ENCODE measurements at regions not wholly inside any gene's neighbourhood (a gene's known extent, or its start where the extent isn't known, plus 50 kb on each side); places are given as distances from the start of the nearest gene placed in this dataset.

- Mint-ChIP-seq H3K27me3 (ENCODE audit: unreplicated experiment) (no peaks in the 10 kb centered on the region), H3K27ac (ENCODE audit: unreplicated experiment) (no peak overlapping the region), H3K36me3 (ENCODE audit: unreplicated experiment) (no peaks in the 10 kb centered on the region), H3K4me3 (ENCODE audit: unreplicated experiment) (no peak overlapping the region), H3K9me3 (ENCODE audit: unreplicated experiment) (no peaks in the 10 kb centered on the region), H3K4me1 (ENCODE audit: low read depth, unreplicated experiment) (no peaks in the 10 kb centered on the region)
- no peak for DNase-seq
- TF ChIP-seq, protein P1, sequence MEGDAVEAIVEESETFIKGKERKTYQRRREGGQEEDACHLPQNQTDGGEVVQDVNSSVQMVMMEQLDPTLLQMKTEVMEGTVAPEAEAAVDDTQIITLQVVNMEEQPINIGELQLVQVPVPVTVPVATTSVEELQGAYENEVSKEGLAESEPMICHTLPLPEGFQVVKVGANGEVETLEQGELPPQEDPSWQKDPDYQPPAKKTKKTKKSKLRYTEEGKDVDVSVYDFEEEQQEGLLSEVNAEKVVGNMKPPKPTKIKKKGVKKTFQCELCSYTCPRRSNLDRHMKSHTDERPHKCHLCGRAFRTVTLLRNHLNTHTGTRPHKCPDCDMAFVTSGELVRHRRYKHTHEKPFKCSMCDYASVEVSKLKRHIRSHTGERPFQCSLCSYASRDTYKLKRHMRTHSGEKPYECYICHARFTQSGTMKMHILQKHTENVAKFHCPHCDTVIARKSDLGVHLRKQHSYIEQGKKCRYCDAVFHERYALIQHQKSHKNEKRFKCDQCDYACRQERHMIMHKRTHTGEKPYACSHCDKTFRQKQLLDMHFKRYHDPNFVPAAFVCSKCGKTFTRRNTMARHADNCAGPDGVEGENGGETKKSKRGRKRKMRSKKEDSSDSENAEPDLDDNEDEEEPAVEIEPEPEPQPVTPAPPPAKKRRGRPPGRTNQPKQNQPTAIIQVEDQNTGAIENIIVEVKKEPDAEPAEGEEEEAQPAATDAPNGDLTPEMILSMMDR (IDR thresholded peaks at IDR 0.05; ENCODE audit: partially characterized antibody, unreplicated experiment): no peak
Measured at GRCh38 chr20:6590891-6591637, 176.4 kb upstream of the BMP2 start.

DNA sequence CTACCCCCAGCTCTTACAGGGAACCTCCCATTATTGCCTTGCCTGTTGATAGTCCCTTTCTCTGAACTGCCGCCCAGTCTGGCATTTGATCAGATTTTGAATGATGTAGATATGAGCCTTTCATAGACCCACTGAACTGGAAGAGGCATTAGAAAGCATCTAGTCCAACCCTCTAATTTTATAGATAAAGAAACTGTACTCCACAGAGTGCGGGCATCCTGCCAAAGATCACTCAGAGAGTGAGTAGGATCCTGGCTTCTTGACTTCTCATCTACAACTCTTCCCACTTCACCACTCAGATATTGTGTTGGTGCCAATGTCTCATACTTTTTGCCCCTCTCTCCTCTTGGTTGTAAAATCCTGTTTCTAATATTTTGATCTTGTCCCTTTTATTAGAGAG lies 179.2 kb upstream of the BMP2 start:
- no peaks in the 10 kb centered on the region for H3K4me1 Mint-ChIP-seq (ENCODE audit: low read depth, unreplicated experiment)
- no peaks in the 10 kb centered on the region for H3K9me3 Mint-ChIP-seq (ENCODE audit: unreplicated experiment)
- H3K36me3 Mint-ChIP-seq (ENCODE audit: unreplicated experiment): no peaks in the 10 kb centered on the region
- H3K4me3 Mint-ChIP-seq (ENCODE audit: unreplicated experiment): no peak overlapping the region
- H3K27ac Mint-ChIP-seq (ENCODE audit: unreplicated experiment): no peak overlapping the region
- no peak for DNase-seq
- no peaks in the 10 kb centered on the region for H3K27me3 Mint-ChIP-seq (ENCODE audit: unreplicated experiment)
- TF ChIP-seq, protein P1 (IDR thresholded peaks at IDR 0.05; ENCODE audit: partially characterized antibody, unreplicated experiment): no peak

DNA sequence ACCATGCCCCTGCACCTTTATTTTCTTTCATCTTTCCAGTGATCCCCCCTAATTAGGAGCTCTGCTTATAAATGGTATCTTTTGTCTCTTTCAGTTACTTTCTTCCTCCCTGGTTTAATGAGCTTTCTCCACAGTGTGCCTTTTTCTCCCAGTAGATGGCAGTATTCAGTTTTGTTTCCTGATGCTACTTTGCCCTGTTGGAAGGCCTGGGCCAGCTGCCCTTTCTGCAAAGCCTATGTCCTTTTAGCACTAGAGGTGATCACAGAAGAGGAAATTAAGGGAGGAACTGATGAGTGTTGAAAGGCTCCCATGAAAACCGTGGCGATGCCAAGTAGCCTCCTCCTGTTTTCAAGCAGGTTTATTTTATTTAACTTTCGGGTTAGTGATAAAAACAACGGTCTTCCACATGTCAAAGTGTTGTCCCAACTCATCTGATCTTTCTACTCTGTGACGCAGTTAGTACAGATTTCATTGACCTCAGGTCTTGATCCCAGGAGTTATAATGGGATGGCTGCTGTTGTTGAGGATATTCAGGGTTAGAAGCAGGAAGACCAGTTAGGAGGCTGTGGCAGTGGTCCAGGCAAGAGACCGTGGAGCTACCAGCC lies 184.2 kb upstream of the BMP2 start:
- Mint-ChIP-seq H3K4me3 (ENCODE audit: unreplicated experiment) (no peak overlapping the region), H3K4me1 (ENCODE audit: low read depth, unreplicated experiment) (no peaks in the 10 kb centered on the region), H3K36me3 (ENCODE audit: unreplicated experiment) (peaks cover 4% of the 10 kb centered on the region), H3K27ac (ENCODE audit: unreplicated experiment) (no peak overlapping the region), H3K27me3 (ENCODE audit: unreplicated experiment) (peaks cover 2% of the 10 kb centered on the region), H3K9me3 (ENCODE audit: unreplicated experiment) (no peaks in the 10 kb centered on the region)
- TF ChIP-seq, protein P1 (IDR thresholded peaks at IDR 0.05; ENCODE audit: partially characterized antibody, unreplicated experiment): peak; percentile 71
- peak; percentile 38 for DNase-seq

- H3K9me3 Mint-ChIP-seq (ENCODE audit: unreplicated experiment): no peaks in the 10 kb centered on the region
- no peak for DNase-seq
- H3K27me3 Mint-ChIP-seq (ENCODE audit: unreplicated experiment): peaks cover 2% of the 10 kb centered on the region
- no peak overlapping the region for H3K4me3 Mint-ChIP-seq (ENCODE audit: unreplicated experiment)
- no peak overlapping the region for H3K27ac Mint-ChIP-seq (ENCODE audit: unreplicated experiment)
- H3K36me3 Mint-ChIP-seq (ENCODE audit: unreplicated experiment): peaks cover 4% of the 10 kb centered on the region
- H3K4me1 Mint-ChIP-seq (ENCODE audit: low read depth, unreplicated experiment): no peaks in the 10 kb centered on the region
- TF ChIP-seq, protein P1 (IDR thresholded peaks at IDR 0.05; ENCODE audit: partially characterized antibody, unreplicated experiment): no peak
Measured at GRCh38 chr20:6582449-6582848, 185.0 kb upstream of the BMP2 start.

DNA sequence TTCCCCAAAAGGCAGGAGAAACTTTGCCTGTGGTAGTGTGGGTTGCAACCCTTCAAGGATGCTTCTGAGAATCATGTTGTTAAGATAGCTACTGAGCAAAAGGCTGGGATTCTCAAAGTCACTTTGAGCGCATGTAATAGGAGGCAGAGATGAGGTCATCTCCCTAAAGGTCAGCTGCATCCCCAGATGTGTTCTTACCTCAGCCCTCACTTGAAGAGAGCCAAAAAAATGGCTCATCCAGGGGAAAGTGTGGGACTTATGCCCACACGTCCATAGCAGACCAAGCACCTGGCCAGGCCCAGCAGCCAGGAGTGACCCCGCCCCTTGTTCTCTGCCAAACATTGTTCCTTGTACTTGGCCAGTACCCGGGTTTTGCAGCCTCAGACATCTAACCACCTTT lies 187.0 kb upstream of the BMP2 start:
- Mint-ChIP-seq H3K4me3 (ENCODE audit: unreplicated experiment) (no peak overlapping the region), H3K4me1 (ENCODE audit: low read depth, unreplicated experiment) (no peaks in the 10 kb centered on the region), H3K27ac (ENCODE audit: unreplicated experiment) (no peak overlapping the region), H3K36me3 (ENCODE audit: unreplicated experiment) (peaks cover 4% of the 10 kb centered on the region), H3K9me3 (ENCODE audit: unreplicated experiment) (no peaks in the 10 kb centered on the region), H3K27me3 (ENCODE audit: unreplicated experiment) (peaks cover 2% of the 10 kb centered on the region)
- DNase-seq: no peak
- TF ChIP-seq, protein P1 (IDR thresholded peaks at IDR 0.05; ENCODE audit: partially characterized antibody, unreplicated experiment): no peak

Data from glutamatergic neuron (in vitro differentiated cells).